Subcutaneous abdominal adipose tissue (tissue), 5 donors: ENCODE measurements at regions not wholly inside any gene's neighbourhood (a gene's known extent, or its start where the extent isn't known, plus 50 kb on each side); places are given as distances from the start of the nearest gene placed in this dataset.

Experiments used
- H3K27ac ChIP-seq: one replicate; pipeline ENCODE4 v1.7.0; 2013; ENCODE audit warnings: low read depth, mild to moderate bottlenecking, inconsistent platforms, low read length, moderate library complexity
- H3K27me3 ChIP-seq, 5 donors: one replicate each; pipeline ENCODE4 v1.7.0; 2013; ENCODE audit warnings: low read length in 5 of 5, inconsistent platforms in 1 of 5; ENCODE audit not compliant: control insufficient read depth in 5 of 5, insufficient read depth in 4 of 5
- H3K36me3 ChIP-seq, 5 donors: one replicate each; pipeline ENCODE4 v1.7.0; 2013; ENCODE audit warnings: low read length in 5 of 5; ENCODE audit not compliant: control insufficient read depth in 5 of 5, insufficient read depth in 5 of 5
- H3K4me1 ChIP-seq, 5 donors: one replicate each; pipeline ENCODE4 v1.7.0; 2013; ENCODE audit warnings: low read length in 5 of 5, mild to moderate bottlenecking in 3 of 5, moderate library complexity in 1 of 5; ENCODE audit not compliant: control insufficient read depth in 5 of 5, insufficient read depth in 5 of 5
- H3K4me3 ChIP-seq, 5 donors: one replicate each; pipeline ENCODE4 v1.7.0; 2013; ENCODE audit warnings: low read length in 5 of 5, low read depth in 1 of 5
- H3K9ac ChIP-seq, 5 donors: one replicate each; pipeline ENCODE4 v1.7.0; 2013; ENCODE audit warnings: low read length in 5 of 5, mild to moderate bottlenecking in 4 of 5, moderate library complexity in 3 of 5
- H3K9me3 ChIP-seq, 5 donors: one replicate each; pipeline ENCODE4 v1.7.0; 2013; ENCODE audit warnings: low read length in 5 of 5; ENCODE audit not compliant: control insufficient read depth in 5 of 5
- donor health status: healthy.
- donor health status: healthy.
- donor health status: healthy.
- donor health status: healthy.
- donor health status: healthy.

- no peak overlapping the region for H3K4me3 ChIP-seq
- H3K27ac ChIP-seq, result no peak overlapping the region
- H3K4me1 ChIP-seq, result no peaks in the 10 kb centered on the region
- no peak overlapping the region for H3K9ac ChIP-seq
- peaks cover 0 to 15% (median 0%) of the 10 kb centered on the region in 5 donors for H3K9me3 ChIP-seq
- H3K27me3 ChIP-seq, result peaks cover 0 to 3% (median 0%) of the 10 kb centered on the region in 5 donors
- H3K36me3 ChIP-seq, result no peaks in the 10 kb centered on the region
These were observed 633.2 kb upstream of the EEF2KMT start for GRCh38 chr16:5730783-5731182.

GRCh38 chr16:5722116-5722619 lies 624.6 kb upstream of the EEF2KMT start:
- Histone ChIP-seq H3K4me3 (no peak overlapping the region), H3K9ac (no peak overlapping the region), H3K27ac (no peak overlapping the region), H3K36me3 (no peaks in the 10 kb centered on the region), H3K9me3 (peaks cover 0 to 5% (median 0%) of the 10 kb centered on the region in 5 donors), H3K27me3 (no peaks in the 10 kb centered on the region), H3K4me1 (no peaks in the 10 kb centered on the region)

- Histone ChIP-seq H3K27ac (no peak overlapping the region), H3K4me3 (no peak overlapping the region), H3K9me3 (peaks cover 0 to 6% (median 0%) of the 10 kb centered on the region in 5 donors), H3K36me3 (no peaks in the 10 kb centered on the region), H3K9ac (no peak overlapping the region), H3K27me3 (no peaks in the 10 kb centered on the region), H3K4me1 (no peaks in the 10 kb centered on the region)
These were observed 617.6 kb upstream of the EEF2KMT start for GRCh38 chr16:5715155-5715554.

- H3K9ac ChIP-seq, result no peak overlapping the region
- H3K9me3 ChIP-seq, result peaks cover 0 to 8% (median 0%) of the 10 kb centered on the region in 5 donors
- H3K36me3 ChIP-seq, result no peaks in the 10 kb centered on the region
- H3K4me1 ChIP-seq, result no peaks in the 10 kb centered on the region
- H3K27ac ChIP-seq, result no peak overlapping the region
- H3K27me3 ChIP-seq, result no peaks in the 10 kb centered on the region
- no peak overlapping the region for H3K4me3 ChIP-seq
These were observed 612.3 kb upstream of the EEF2KMT start for GRCh38 chr16:5709889-5710288.

DNA sequence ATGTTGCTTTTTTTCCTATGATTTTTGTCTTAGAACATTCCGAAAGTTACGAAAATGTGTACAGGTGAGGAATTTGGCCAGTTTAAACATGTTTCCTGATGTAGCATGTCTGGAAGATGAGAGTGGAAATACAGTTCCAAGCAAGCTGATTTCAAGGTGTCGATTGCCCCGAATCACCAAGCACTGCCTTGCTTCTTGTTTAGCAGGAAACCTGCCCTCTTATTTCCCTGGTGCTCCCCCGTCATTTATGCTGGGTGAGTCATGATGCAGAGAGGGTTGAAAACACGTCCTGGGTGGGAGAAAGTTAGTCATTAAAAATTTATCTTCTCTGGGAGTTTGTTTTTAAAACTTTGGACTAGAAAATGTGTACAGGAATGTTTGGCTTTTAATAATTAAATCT lies 608.6 kb upstream of the EEF2KMT start:
- H3K4me1 ChIP-seq, result no peaks in the 10 kb centered on the region
- no peak overlapping the region for H3K9ac ChIP-seq
- H3K27ac ChIP-seq, result no peak overlapping the region

GRCh38 chr16:5704271-5704670 lies 606.7 kb upstream of the EEF2KMT start:
- Histone ChIP-seq H3K4me1 (no peaks in the 10 kb centered on the region), H3K4me3 (no peak overlapping the region), H3K36me3 (no peaks in the 10 kb centered on the region), H3K9me3 (peaks cover 0 to 21% (median 17%) of the 10 kb centered on the region in 5 donors), H3K27me3 (no peaks in the 10 kb centered on the region), H3K9ac (no peak overlapping the region), H3K27ac (no peak overlapping the region)

More for the DNA sequence above, 608.6 kb upstream of the EEF2KMT start:
- no peak overlapping the region for H3K4me3 ChIP-seq
- peaks cover 0 to 19% (median 10%) of the 10 kb centered on the region in 5 donors for H3K9me3 ChIP-seq
- H3K27me3 ChIP-seq, result no peaks in the 10 kb centered on the region
- H3K36me3 ChIP-seq, result no peaks in the 10 kb centered on the region

GRCh38 chr16:5693426-5693825 lies 595.8 kb upstream of the EEF2KMT start:
- no peak overlapping the region for H3K27ac ChIP-seq
- H3K36me3 ChIP-seq, result no peaks in the 10 kb centered on the region
- H3K9me3 ChIP-seq, result peaks cover 0 to 6% (median 4%) of the 10 kb centered on the region in 5 donors
- H3K9ac ChIP-seq, result no peak overlapping the region
- H3K4me1 ChIP-seq, result no peaks in the 10 kb centered on the region
- no peak overlapping the region for H3K4me3 ChIP-seq
- no peaks in the 10 kb centered on the region for H3K27me3 ChIP-seq

DNA sequence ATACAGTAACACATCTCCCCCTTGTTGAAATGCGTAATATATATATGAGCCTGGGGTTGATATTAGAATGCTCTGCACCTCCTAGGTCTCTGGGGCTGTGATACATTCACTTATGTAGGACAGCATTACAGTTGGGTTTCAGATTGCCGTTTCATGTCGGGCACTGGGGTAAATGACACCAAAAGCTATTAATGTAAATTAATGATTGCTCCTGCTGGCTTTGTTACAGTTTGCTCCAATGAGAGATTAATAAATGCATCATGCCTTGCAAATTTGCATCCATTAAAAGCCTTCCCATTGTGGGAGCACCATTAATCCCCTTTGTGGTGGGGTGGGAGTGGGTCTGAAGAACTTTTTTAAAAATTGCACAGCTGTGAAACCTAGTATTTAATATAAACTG lies 584.4 kb upstream of the EEF2KMT start:
- Histone ChIP-seq H3K9me3 (peaks cover 0 to 3% (median 0%) of the 10 kb centered on the region in 5 donors), H3K36me3 (no peaks in the 10 kb centered on the region), H3K9ac (no peak overlapping the region)

DNA sequence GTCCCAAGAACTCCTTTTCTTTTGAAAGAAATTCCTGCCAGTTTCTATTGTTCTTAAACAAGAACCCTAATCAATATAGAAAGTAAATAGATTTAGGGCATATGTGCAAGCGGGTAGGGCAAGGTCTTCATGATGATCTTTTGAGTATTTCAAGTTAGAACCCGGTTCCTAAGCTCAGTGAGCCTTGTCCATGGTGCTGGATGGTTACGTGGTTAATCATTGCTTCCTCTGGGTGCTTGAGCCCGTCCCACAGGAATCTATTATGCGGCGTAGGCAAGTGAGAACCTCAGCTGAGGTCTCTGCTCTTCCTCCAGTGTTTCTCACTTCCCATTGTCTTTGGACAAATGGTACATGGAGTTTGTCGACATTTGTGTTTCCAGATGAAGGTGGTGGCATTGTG lies 580.8 kb upstream of the EEF2KMT start:
- no peak overlapping the region for H3K27ac ChIP-seq
- peaks cover 0 to 2% (median 0%) of the 10 kb centered on the region in 5 donors for H3K27me3 ChIP-seq
- H3K9me3 ChIP-seq, result peaks cover 0 to 3% (median 0%) of the 10 kb centered on the region in 5 donors
- H3K4me1 ChIP-seq, result no peaks in the 10 kb centered on the region
- H3K4me3 ChIP-seq, result no peak overlapping the region
- no peak overlapping the region for H3K9ac ChIP-seq
- no peaks in the 10 kb centered on the region for H3K36me3 ChIP-seq

More for the DNA sequence above, 584.4 kb upstream of the EEF2KMT start:
- H3K4me1 ChIP-seq, result no peaks in the 10 kb centered on the region
- peaks cover 0 to 2% (median 0%) of the 10 kb centered on the region in 5 donors for H3K27me3 ChIP-seq
- no peak overlapping the region for H3K4me3 ChIP-seq
- H3K27ac ChIP-seq, result no peak overlapping the region

DNA sequence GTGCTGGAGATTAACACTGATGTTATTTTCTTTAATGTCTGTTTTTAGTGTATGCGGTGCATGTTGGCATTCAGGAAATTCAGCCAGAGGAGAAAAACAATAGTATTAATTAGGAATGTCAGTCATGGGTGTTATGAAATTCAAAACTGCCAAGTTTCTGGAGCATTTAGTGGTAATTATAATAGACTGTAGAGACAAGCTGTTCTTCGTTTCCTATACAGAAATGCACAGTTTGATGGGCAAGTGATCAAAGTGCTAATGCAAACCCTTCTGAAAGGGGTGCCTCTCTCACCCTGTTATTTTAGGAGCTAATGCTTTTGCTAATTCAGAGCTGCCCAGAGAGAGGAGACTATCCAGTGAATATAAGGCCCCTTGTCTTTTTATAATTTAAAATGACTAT lies 573.8 kb upstream of the EEF2KMT start:
- H3K27me3 ChIP-seq, result peaks cover 0 to 8% (median 0%) of the 10 kb centered on the region in 5 donors
- no peaks in the 10 kb centered on the region for H3K36me3 ChIP-seq
- no peak overlapping the region for H3K27ac ChIP-seq
- H3K9ac ChIP-seq, result no peak overlapping the region
- peaks cover 0 to 4% (median 0%) of the 10 kb centered on the region in 5 donors for H3K9me3 ChIP-seq
- H3K4me3 ChIP-seq, result no peak overlapping the region
- no peaks in the 10 kb centered on the region for H3K4me1 ChIP-seq
